CD14-positive monocyte (primary cell): ENCODE measurements at regions not wholly inside any gene's neighbourhood (a gene's known extent, or its start where the extent isn't known, plus 50 kb on each side); places are given as distances from the start of the nearest gene placed in this dataset.

ENCODE experiments used
- DNase-seq, 3 donors: peaks; one replicate each; pipeline ENCODE4 v3.0.0-alpha.2; 2011 to 2022
- H2AFZ ChIP-seq: 2 replicates; pipeline ENCODE4 v1.6.0; 2012; ENCODE audit warnings: mild to moderate bottlenecking, low read depth, low read length, inconsistent platforms; ENCODE audit not compliant: insufficient read depth, poor library complexity, severe bottlenecking
- H3K27ac ChIP-seq, 2 donors: 1 replicate in 1 of 2; 2 replicates in 1 of 2; pipeline ENCODE4 v1.5.1; 2012 to 2013; ENCODE audit warnings: low read length in 2 of 2, control low read depth in 1 of 2, inconsistent platforms in 1 of 2, low read depth in 1 of 2, mild to moderate bottlenecking in 1 of 2
- H3K27me3 ChIP-seq, 2 donors: one replicate each; pipeline versions ENCODE4 v1.6.0 to v1.6.1; 2011 to 2013; ENCODE audit warnings: low read length in 2 of 2; ENCODE audit not compliant: control insufficient read depth in 2 of 2, insufficient read depth in 2 of 2
- H3K36me3 ChIP-seq, 2 donors: replicated peaks in 1 of 2; 1 replicate in 1 of 2; 2 replicates in 1 of 2; pipeline versions ENCODE4 v1.5.1 to v1.6.1; 2012 to 2013; ENCODE audit warnings: low read length in 2 of 2, control low read depth in 1 of 2, inconsistent platforms in 1 of 2, mild to moderate bottlenecking in 1 of 2; ENCODE audit not compliant: insufficient read depth in 2 of 2, control insufficient read depth in 1 of 2
- H3K4me1 ChIP-seq, 2 donors: 1 replicate in 1 of 2; 2 replicates in 1 of 2; pipeline versions ENCODE4 v1.5.1 to v1.6.1; 2012 to 2013; ENCODE audit warnings: low read length in 2 of 2, control low read depth in 1 of 2, inconsistent platforms in 1 of 2, mild to moderate bottlenecking in 1 of 2, moderate library complexity in 1 of 2; ENCODE audit not compliant: insufficient read depth in 2 of 2, control insufficient read depth in 1 of 2
- H3K4me2 ChIP-seq: replicated peaks from 2 replicates; pipeline ENCODE3; 2012; ENCODE audit warnings: low read length, moderate library complexity, mild to moderate bottlenecking; ENCODE audit not compliant: poor library complexity, severe bottlenecking; ENCODE audit errors: extremely low read depth
- H3K4me3 ChIP-seq, 3 experiments: fragments of 200-600 bp in 1 of 3; sonication (generic) in 1 of 3; replicated peaks in 1 of 3; 1 replicate in 2 of 3; 2 replicates in 1 of 3; pipeline ENCODE4 v1.5.1; 2011 to 2013; ENCODE audit warnings: low read length in 3 of 3, mild to moderate bottlenecking in 3 of 3, control low read depth in 2 of 3, low read depth in 2 of 3, inconsistent platforms in 1 of 3, moderate library complexity in 1 of 3
- H3K79me2 ChIP-seq: 2 replicates; pipeline ENCODE4 v1.6.0; 2012; ENCODE audit warnings: mild to moderate bottlenecking, control low read depth, inconsistent platforms, low read length, moderate library complexity; ENCODE audit not compliant: insufficient read depth
- H3K9ac ChIP-seq: 2 replicates; pipeline ENCODE4 v1.6.0; 2017; ENCODE audit warnings: low read length, mild to moderate bottlenecking; ENCODE audit not compliant: insufficient read depth, poor library complexity, severe bottlenecking
- H3K9me3 ChIP-seq, 2 donors: replicated peaks in 1 of 2; 1 replicate in 1 of 2; 2 replicates in 1 of 2; pipeline versions ENCODE4 v1.5.1 to v1.6.1; 2012 to 2013; ENCODE audit warnings: low read length in 2 of 2, control low read depth in 1 of 2; ENCODE audit not compliant: control insufficient read depth in 1 of 2, insufficient read depth in 1 of 2
- H4K20me1 ChIP-seq: 2 replicates; pipeline ENCODE4 v1.6.0; 2012; ENCODE audit warnings: mild to moderate bottlenecking, low read length, control low read depth, moderate library complexity; ENCODE audit not compliant: insufficient read depth
- H3K27ac Mint-ChIP-seq, 7 donors: one replicate each; pipeline ENCODE4 v1.8.0; 2020; ENCODE audit warnings: mild to moderate bottlenecking in 7 of 7, mixed read lengths in 7 of 7, moderate library complexity in 6 of 7, inconsistent platforms in 2 of 7
- H3K27me3 Mint-ChIP-seq, 3 donors: one replicate each; pipeline ENCODE4 v1.8.0; 2021 to 2022; ENCODE audit warnings: low read depth in 3 of 3, mild to moderate bottlenecking in 3 of 3, mixed read lengths in 3 of 3, moderate library complexity in 3 of 3, inconsistent platforms in 1 of 3
- H3K36me3 Mint-ChIP-seq, 2 donors: one replicate each; pipeline ENCODE4 v1.8.0; 2020; ENCODE audit warnings: mixed read lengths in 2 of 2, inconsistent platforms in 1 of 2, mild to moderate bottlenecking in 1 of 2
- H3K4me1 Mint-ChIP-seq: one replicate; pipeline ENCODE4 v1.8.0; 2020; ENCODE audit warnings: mild to moderate bottlenecking, mixed read lengths
- H3K4me3 Mint-ChIP-seq, 2 donors: one replicate each; pipeline ENCODE4 v1.8.0; 2020; ENCODE audit warnings: mild to moderate bottlenecking in 2 of 2, mixed read lengths in 2 of 2, moderate library complexity in 1 of 2
- H3K9me3 Mint-ChIP-seq, 7 donors: one replicate each; pipeline ENCODE4 v1.8.0; 2020 to 2022; ENCODE audit warnings: mixed read lengths in 7 of 7, mild to moderate bottlenecking in 6 of 7, moderate library complexity in 6 of 7, inconsistent platforms in 2 of 7
- CTCF ChIP-seq: fragments of 200-600 bp; IDR thresholded peaks from one replicate; pipeline ENCODE4 v1.8.0; 2022; ENCODE audit warnings: antibody characterized with exemption, mild to moderate bottlenecking
- WGBS: methylation state at CpG from one replicate; pipeline ENCODE4 v1.1.5; 2013; ENCODE audit warnings: missing lambda C conversion rate; ENCODE audit not compliant: insufficient coverage; 5-methylcytosine and 5-hydroxymethylcytosine counted together
- intact Hi-C, 2 donors: fragments of 100-400 bp; cut with micrococcal nuclease; formaldehyde crosslinking; loops; one replicate each; pipeline versions ENCODE4 v1.15.0 to v1.15.1; 2023

- TF ChIP-seq CTCF = no peak
These were observed 51.9 kb upstream of the PPM1H start for GRCh38 chr12:62986844-62987243.

More at GRCh38 chr12:62986844-62987243, 51.9 kb upstream of the PPM1H start:
- WGBS = no CpG with 5 or more reads among the region's 2 CpGs
- Histone ChIP-seq H2AFZ (no peak overlapping the region), H3K27me3 (no peaks in the 10 kb centered on the region), H3K4me1 (no peaks in the 10 kb centered on the region), H3K79me2 (no peaks in the 10 kb centered on the region), H3K27ac (no peak overlapping the region), H3K4me3 (no peak overlapping the region), H3K4me2 (no peak overlapping the region), H3K9ac (no peak overlapping the region), H4K20me1 (no peaks in the 10 kb centered on the region), H3K36me3 (no peaks in the 10 kb centered on the region), H3K9me3 (no peaks in the 10 kb centered on the region)
- peaks cover 0 to 2% (median 0%) of the 10 kb centered on the region in 3 donors for H3K27me3 Mint-ChIP-seq
- no peak overlapping the region for H3K4me3 Mint-ChIP-seq
- no peak for DNase-seq
- H3K36me3 Mint-ChIP-seq = no peaks in the 10 kb centered on the region
- intact Hi-C loops = no loop called here
- H3K27ac Mint-ChIP-seq = no peak overlapping the region
- H3K9me3 Mint-ChIP-seq = peaks cover 0 to 3% (median 0%) of the 10 kb centered on the region in 7 donors
- H3K4me1 Mint-ChIP-seq = no peaks in the 10 kb centered on the region
